Breast epithelium (tissue), 3 donors: ENCODE measurements at regions not wholly inside any gene's neighbourhood (a gene's known extent, or its start where the extent isn't known, plus 50 kb on each side); places are given as distances from the start of the nearest gene placed in this dataset.

Source experiments
- CTCF ChIP-seq, 3 donors: fragments of 450-650 bp; IDR thresholded peaks; one replicate each; pipeline ENCODE4 v1.5.1; 2016 to 2017; ENCODE audit warnings: antibody characterized with exemption in 3 of 3, mild to moderate bottlenecking in 3 of 3, moderate library complexity in 3 of 3
- POLR2A ChIP-seq: fragments of 450-650 bp; IDR thresholded peaks from one replicate; pipeline ENCODE4 v1.6.1; 2016; ENCODE audit warnings: antibody characterized with exemption, mild to moderate bottlenecking, moderate library complexity
- POLR2AphosphoS5 ChIP-seq, 3 donors: sonication (generic); formaldehyde crosslinking; IDR thresholded peaks; one replicate each; pipeline ENCODE4 v1.6.1; 2017; ENCODE audit warnings: antibody characterized with exemption in 3 of 3

- TF ChIP-seq CTCF (IDR thresholded peaks at IDR 0.05) (no peak), POLR2A (no peak), POLR2AphosphoS5 (IDR thresholded peaks at IDR 0.05) (no peak)
These were observed 240.0 kb downstream of the MIAT start for GRCh38 chr22:26897384-26897783.
